Stimulated activated CD4-positive, alpha-beta T cell treated with anti-CD3 and anti-CD28 coated beads, Interleukin-1b, Interleukin-23, amount 100 ng/mL, for 24 hours (primary cell): ENCODE measurements at regions not wholly inside any gene's neighbourhood (a gene's known extent, or its start where the extent isn't known, plus 50 kb on each side); places are given as distances from the start of the nearest gene placed in this dataset.
"Not testable (repeated sequence)": the region's sequence is repeated elsewhere in the genome, so short reads cannot be mapped to it uniquely, and the experiment has no call there.

Experiments used
- DNase-seq, 4 experiments: peaks; one replicate each; pipeline ENCODE4 v3.0.0-alpha.2; 2020; ENCODE audit warnings: low read depth in 4 of 4, low spot score in 1 of 4

DNA sequence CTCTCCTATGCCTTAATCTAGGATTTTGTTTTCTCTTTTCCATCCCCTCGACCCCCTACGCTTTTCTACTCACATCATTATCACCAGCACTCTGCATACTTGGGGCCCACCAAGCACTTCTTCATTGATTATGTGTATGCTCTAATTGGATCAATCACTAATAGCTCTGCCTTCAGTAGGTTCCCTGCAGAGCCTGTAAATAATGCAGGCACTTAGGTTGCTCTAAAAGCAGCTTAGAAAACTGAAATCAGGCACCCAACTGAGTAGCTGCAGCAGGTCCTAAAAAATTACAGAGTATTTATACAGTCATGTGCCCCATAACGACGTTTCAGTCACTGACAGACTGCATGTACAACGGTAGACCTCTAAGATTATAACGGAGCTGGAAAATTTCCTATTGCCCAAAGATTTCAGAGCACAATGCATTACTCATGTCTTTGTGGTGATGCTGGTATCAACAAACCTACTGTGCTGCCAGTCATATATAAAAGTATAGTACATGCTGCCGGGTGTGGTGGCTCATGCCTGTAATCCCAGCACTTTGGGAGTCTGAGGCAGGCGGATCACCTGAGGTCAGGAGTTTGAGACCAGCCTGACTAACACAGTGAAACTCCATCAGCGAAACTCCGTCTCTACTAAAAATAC lies 280.4 kb downstream of the HS3ST3B1 start:
- no peak for DNase-seq

DNA sequence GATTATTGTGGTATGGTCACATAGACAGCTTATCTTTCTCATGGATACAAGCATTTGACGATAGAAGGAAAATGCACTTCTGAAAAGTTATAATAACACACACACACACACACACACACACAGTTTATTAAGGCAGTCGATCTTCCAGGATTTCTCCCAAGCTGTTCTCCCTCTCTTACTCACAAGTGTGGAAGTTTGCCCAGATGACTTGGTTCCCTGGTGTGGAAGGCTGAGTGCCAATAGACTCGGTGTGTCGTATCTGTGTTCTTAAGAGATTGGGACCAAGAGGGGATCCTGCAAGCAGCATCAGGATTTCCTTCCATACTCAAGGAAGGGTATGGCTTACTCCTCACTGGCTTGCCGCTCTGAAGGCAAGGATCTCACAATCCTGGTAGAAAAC lies 279.6 kb downstream of the HS3ST3B1 start:
- no peak for DNase-seq

DNA sequence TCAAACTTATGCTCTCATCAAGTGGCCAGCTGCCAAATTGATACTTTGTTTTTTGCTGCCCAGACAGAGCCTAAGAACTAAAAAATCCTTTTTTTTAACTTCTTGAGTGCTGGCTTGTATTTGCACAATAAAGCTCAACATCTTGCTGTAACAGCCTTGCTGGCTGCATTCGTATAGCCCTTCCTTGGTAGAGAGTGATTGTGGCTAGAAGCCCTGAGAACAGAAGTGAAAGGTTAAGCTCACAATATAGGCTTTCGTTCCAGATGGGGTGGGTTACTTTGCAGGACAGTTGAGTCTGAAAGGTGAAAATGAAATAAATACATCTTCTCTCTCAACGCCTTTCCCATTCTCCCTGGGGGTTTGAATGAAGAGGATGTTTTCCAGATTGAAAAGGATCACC lies 278.8 kb downstream of the HS3ST3B1 start:
- DNase-seq = no peak

DNA sequence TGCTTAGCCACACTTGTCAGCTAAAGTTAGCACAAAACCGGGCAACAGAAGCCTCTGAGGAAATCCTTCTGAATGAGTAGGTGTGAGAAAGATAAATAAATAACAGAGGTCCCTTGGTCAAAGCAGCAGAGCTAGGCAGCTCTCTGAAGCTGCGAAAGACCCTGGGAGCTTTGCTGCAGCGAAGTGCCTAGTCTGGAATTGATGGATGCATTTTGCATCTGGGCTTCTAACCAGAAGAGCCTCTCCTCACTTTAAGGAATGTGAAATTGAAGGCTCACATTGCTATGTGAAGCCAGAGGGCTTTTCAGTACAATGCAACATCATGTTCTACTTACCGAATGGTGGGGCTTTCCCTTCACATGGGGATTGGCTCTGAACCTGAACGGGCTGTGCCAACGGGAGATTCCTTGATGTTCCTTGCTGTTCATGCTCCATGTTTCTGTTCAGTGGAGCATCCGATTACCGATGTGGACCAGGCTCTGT lies 274.6 kb downstream of the HS3ST3B1 start:
- no peak for DNase-seq

DNA sequence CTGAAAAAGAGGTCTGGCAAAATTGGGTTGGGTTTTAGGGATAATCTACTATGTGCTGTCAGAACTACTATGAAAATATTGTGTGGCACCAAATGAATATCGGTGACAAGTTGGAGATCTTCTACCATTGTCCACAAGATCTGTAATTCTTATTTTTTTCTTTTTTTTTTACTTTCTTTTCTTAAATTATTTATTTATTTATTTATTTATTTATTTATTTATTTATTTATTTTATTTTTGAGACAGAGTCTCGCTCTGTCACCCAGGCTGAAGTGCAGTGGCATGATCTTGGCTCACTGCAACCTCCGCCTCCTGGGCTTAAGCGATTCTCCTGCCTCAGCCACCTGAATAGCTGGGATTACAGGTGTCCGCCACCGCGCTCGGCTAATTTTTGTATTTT lies 259.4 kb downstream of the HS3ST3B1 start:
- DNase-seq = not testable (repeated sequence)

DNA sequence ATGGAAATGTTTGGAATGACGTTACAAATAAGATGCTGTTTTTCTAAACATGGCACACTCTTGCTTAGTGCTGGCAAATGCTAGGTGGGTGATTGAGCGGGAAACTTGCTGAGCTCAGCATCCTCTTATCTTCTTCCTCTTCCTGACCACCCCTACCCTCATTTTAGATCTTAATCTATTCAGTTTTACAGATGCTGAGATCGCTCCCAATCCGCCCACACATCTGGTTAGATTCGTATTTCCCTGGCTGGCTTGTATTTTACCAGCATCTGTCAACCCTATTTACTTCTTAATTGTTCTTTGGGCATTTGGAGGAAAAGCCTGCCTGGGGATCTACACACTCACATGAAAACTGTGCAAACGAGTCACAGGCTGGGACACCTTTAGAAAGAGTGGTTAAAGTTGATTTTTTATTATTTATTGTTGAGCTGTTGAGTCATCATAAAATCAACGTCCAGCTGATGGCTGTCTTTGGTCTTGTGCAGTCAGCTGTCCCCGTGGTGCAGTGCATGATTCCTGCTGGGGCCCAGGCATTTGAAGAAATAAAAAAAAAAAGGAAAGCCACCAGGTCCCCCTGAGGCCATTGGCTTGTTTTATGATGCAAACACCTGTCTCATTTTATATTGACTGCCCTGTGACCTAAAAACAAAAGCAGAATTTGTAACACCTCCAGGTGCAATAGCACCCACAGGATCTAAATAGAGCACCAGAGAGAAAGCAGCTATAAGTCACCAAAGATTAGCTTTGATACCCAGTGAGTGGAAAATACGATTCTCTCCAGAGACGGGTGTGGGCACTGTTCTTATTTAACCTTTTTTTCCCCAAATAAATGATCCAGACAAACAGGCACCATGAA lies 258.6 kb downstream of the HS3ST3B1 start:
- no peak for DNase-seq

DNA sequence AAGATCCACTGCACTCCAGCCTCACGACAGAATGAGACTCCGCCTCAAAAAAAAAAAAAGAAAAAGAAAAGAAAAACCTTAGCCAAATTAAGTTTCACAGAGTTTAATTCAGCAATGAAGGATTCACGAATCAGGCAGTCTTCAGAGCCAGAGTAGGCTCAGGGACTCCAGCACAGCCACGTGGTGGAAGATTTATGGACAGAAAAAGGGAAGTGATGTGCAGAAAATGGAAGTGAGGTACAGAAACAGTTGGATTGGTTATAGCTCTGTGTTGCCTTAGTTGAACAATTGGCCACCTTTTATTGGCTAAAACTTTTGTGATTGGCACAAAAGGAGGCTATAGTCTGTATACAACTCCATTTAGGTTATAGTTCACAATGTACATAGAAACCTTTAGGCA lies 256.6 kb downstream of the HS3ST3B1 start:
- DNase-seq = no peak

DNA sequence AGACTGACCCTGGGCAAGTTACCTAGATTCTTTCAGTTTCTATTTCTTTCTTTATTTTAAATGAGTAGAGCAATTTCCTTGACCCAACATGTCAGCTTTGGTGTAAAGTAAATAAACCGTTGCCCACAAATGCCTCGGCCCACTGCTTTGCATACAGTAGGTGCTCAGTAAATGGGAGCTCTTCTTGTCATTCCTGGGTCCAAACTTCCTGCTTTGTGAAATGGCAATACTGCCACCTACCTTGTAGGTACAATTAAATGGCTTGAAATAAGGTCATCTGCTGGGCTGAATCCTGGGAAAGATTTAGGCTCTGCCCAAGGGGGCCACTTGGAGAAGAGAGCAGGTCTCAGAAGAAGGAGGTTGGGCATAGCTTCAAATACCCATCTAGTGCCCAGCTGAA lies 253.0 kb downstream of the HS3ST3B1 start:
- no peak for DNase-seq

DNA sequence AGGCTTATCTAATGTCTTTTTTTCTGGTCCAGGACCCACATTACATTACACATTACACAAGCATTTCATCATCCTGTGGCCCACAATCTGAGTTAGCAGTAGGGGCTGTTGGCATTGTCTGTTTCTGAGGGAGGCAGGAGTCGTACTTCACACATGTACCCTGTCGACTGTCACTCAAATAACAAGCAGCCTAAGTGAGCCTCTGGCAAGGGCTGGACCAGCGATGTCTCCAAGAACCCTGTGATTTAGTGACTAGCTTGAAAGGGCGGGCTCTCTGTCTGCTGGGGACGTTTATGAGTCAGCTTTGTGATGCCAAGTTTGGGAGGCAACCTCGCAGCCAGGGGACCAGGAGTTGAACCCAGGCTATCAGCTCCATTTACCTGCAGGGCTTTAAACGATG lies 251.4 kb downstream of the HS3ST3B1 start:
- no peak for DNase-seq

DNA sequence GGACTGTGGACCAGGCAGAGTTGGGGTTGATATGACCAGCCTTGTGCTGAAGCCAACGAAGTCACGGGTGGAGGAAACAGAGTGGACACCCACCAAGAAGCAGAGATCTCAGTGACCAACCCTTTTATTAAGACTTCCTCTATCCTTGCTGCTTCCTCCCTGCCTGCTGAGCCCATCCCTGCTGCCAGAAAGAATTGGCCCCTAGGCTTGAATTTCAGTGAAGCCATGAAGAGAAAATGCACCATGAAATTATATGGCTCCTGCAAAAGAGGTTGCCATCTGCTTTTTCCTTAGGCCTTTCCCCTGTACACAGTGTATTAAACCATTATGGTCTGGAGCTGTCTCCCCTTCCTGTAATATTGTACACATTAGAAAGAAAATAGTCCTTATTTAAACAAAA lies 246.7 kb downstream of the HS3ST3B1 start:
- DNase-seq = no peak

DNA sequence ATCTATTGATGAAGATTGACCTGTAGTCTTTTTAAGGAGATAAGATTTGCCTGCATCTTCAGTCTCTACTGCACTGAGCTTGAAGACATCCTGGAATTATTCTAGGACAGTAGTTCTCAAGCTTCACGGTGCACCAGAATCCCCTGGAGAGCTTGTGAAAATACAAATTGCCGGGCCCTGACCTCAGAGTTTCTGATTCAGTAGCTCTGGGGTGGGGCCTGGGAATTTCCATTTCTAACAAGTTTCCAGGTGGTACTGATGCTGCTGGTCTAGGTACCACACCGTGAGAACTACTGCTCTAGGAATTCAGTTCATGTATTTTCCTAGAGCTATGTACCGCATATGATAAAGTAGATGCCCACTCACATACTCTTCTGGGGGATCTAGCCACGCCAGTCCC lies 246.1 kb downstream of the HS3ST3B1 start:
- no peak for DNase-seq

DNA sequence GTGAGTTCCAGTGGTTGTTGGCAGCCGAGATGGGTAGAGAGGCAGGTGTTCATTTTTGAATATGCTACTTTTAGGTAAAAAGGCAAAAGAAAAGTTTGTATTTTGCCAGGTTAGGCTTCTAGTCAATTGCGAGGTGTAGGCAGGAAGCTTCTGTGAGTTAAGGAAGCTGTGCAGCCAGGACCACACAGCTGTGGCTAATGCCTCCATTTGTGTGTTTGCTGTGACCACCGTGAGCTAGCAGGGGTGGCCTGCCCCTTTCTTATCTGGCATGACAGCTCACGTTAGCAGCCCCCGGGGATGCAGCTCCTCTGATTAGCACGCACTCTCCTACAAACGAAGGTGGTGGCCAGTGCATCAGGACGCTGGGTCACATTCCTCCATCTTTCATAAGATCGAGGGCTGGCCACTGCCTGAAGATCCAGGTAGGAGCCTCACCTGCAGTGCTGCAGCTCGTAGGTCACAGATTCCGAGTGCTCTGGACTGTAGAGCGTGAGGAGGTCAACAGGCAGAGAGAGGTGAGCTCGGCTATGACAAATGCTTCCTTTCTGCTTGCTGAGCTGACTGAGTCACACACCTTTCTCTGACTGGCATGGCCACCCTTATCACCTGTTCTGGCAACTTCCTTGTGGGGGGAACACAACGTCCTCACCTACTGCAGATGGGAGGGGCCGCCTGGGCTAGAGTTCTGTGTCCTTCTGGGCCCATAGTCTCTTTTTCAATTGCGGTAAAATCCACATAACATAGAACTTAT lies 244.4 kb downstream of the HS3ST3B1 start:
- no peak for DNase-seq

DNA sequence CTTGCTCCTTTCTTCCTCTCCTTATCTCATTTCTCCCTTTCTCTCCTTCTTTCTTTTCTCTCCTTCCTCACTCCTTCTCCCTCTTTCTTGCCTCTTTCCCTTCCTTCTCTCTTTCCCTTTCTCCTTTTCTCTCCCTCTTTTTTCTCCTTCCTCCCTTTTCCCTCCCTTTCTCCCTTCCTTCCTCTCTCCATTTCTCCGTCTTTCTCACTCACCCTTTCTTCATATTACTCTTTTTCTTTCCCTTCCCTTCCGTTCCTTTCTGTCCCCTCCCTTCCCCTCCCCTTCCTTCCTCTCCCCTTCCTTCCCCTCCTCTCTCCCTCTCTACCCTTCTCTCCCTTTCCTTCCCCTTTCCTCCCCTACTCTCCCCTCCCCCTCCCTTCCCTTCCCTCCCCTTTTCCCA lies 240.8 kb downstream of the HS3ST3B1 start:
- DNase-seq = no peak

DNA sequence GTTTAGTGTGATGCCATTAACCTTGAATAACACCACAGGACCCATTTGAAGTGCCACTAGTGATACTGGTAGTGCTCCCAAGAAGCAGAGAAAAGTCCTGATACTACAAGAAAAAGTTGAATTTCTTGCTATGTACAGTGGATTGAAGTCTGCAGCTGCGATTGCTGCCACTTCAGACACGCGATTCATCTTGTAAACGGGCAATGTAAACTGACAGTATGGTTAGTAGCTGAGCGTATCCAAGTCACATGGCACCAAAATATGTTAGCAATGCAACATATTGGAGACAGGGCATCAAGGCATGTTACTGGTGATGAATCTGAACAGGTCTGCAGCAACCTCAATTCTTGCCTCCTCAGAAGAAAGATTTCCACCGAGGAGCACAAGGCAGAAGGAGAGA lies 238.9 kb downstream of the HS3ST3B1 start:
- DNase-seq = no peak

DNA sequence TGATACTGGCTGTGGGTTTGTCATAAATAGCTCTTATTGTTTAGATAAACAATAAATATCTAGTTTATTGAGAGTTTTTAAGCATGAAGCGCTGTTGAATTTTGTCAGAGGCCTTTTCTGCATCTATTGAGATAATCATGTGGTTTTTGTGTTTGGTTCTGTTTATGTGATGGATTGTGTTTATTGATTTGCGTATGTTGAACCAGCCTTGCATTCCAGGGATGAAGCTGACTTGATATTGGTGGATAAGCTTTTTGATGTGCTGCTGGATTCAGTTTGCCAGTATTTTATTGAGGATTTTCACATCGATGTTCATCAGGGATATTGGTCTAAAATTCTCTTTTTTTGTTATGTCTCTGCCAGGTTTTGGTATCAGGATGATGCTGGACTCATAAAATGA lies 231.4 kb downstream of the HS3ST3B1 start:
- DNase-seq = not testable (repeated sequence)

DNA sequence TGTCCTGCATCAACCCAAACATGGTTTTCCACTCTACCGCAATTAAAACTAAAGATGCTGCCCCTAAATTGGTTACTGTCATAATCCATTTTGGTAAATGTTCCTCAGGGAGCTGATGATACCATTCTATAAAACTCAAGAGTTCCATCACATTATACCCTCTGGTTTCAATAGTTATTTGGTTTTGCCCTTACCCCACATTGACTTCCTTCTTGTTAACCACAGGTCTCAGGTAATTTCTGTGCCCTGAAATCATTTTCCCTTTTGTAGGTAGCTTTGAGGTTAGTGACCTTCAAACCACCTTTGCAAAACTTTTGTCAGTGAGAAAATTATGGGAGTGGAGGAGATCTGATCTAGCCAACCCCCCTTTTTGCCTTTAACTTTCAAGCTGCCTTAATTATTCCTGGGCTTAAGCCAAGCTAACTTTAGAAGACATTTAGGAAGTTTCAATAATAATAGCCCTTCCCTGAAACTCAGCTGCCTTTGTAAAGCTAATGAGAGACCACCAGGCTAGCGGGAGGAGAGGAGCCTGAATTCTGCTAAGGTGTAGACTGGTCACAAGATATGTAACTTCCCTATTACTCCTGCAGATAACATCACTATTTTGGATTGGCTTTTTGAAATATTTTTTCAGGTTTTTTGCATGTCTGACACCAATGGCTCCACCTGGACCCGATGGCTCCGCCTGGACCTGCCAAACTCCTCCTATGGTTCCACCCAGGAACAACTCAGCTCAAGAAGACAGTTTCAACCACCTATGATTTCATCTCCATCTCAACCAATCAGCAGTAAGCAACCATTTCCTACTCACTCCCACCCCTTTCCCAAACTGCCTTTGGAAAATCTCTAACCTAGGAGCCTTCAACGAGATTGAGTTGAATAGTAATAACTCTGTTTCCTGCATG lies 224.9 kb downstream of the HS3ST3B1 start:
- DNase-seq = no peak

DNA sequence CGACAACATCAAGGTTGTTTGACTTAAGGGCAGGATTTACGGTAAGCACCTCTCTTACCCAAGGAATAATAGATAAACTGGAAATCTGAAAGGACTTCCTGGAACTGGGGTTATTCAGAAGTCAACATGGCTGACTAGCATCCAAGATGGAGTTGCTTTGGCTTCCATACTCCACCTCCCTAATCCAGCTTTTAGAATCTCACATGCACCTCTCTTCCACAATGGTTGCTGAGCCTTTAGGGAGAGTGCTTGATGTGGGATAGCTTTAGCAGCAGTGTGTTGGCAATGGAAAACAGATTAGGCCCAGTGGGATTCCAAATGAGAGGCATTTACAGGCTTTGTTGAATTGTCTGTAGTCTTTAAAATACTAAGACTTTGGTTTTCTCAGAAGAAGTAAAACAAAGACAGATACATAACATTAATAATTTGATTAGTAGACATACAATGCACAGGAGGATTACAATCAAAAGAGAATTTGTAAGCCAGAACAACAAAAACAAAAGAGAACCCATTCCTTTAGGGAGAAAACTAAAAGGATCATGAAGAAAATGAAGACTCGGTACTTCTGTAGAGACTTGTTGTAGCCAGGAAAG lies 222.0 kb downstream of the HS3ST3B1 start:
- no peak for DNase-seq

DNA sequence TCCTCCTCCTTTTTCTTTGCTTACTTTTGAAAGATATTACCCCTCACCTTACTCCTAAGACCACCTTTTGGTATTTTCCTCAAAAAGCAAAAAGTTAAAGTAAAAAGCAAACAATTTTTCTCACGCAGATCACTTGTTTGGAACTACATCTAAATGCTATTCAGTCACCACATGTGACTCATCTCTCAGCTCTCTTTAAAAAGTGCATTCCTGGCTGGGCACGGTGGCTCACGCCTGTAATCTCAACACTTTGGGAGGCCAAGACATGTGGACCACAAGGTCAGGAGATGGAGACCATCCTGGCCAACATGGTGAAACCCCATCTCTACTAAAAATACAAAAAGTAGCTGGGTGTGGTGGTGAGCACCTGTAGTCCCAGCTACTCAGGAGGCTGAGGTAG lies 218.0 kb downstream of the HS3ST3B1 start:
- not testable (repeated sequence) for DNase-seq

DNA sequence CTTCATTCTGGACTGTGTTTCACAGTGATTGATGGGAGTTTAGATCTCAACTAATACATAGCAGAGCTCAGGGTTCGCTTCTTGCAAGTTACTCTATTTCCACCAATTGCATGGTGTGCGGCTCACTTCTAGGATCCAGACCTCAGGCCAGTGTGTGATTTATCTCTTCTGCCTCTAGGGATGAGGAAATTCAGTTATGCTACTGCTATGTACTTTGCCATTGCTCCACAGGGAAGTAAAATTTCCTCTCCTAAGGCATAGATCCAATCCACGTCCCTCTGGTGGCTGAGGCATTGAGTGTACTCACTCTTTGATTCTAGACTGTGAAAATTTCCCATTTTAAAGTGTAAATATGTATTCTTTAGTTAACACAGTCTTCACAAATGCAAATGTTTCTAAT lies 214.1 kb downstream of the HS3ST3B1 start:
- DNase-seq = no peak

DNA sequence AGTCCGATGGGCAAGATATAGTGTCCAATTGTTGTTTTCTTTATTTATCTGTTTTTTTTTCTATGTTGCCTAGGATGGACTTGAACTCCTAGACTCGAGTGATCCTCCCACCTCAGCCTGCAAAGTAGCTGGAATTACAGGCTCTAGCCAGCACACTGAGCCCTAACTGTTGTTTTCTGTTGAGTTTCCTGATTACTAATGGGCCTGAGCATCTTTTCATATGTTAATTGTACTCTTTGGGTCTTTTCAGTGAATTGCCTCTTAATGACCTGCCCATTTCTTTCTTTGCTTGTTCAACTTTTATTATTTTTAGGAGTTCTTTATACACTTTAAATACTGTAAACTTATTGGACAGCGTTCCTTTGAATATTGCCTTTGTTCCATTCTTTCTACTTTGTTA lies 213.0 kb downstream of the HS3ST3B1 start:
- no peak for DNase-seq

DNA sequence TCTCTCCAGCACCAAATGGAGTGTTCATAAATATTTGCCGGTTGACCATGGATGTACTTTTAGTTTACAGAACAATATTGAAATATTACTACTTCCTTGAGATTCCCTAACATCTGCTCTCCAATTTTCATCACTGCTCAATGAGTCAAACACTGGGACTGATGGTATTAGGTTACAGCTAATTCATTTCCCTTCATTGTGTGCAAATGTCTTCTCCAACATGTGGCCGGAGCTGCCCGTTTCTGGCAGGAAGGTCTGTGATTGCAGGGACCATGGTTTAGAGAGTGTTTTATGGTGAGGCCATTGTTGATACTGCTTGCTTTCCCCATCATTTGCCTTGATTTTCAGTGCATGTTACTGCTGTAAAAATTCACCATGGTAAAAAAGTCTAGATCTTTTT lies 209.3 kb downstream of the HS3ST3B1 start:
- no peak for DNase-seq
